Fibroblast of pulmonary artery (primary cell): ENCODE measurements at regions not wholly inside any gene's neighbourhood (a gene's known extent, or its start where the extent isn't known, plus 50 kb on each side); places are given as distances from the start of the nearest gene placed in this dataset.
"Not testable (repeated sequence)": the region's sequence is repeated elsewhere in the genome, so short reads cannot be mapped to it uniquely, and the experiment has no call there.

ENCODE experiments used
- DNase-seq: peaks from one replicate; pipeline ENCODE4 v3.0.0-alpha.2; 2010; ENCODE audit warnings: low read depth
- H3K4me3 ChIP-seq: replicated peaks from 2 replicates; pipeline ENCODE4 v1.5.1; 2011; ENCODE audit warnings: low read depth, mild to moderate bottlenecking, control low read depth, low read length, moderate library complexity
- TF ChIP-seq, protein P1 (sequence below): IDR thresholded peaks from 2 replicates; pipeline ENCODE4 v1.5.1; 2011; ENCODE audit warnings: mild to moderate bottlenecking, control low read depth, low read length, inconsistent platforms; ENCODE audit errors: missing control alignments

DNA sequence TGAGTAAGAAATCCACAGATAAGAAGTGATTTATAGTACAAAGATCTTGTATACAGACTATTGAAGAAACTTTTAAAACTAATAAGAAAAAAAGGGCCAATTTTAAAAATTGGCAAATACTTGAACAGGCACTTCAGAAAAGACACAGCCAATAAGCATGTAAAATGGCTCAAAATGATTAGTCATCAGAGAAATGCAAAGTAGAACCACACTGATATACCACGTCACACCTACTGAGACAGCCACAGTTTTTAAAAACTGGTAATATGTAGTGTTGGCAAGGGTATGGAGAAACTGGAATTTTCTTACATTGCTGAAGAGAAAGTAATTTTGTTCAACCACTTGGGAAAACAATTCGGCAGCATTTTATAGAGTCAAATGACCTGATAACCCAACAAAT, 488.9 kb upstream of the HTR1E start:
- no peak for DNase-seq
- TF ChIP-seq, protein P1, sequence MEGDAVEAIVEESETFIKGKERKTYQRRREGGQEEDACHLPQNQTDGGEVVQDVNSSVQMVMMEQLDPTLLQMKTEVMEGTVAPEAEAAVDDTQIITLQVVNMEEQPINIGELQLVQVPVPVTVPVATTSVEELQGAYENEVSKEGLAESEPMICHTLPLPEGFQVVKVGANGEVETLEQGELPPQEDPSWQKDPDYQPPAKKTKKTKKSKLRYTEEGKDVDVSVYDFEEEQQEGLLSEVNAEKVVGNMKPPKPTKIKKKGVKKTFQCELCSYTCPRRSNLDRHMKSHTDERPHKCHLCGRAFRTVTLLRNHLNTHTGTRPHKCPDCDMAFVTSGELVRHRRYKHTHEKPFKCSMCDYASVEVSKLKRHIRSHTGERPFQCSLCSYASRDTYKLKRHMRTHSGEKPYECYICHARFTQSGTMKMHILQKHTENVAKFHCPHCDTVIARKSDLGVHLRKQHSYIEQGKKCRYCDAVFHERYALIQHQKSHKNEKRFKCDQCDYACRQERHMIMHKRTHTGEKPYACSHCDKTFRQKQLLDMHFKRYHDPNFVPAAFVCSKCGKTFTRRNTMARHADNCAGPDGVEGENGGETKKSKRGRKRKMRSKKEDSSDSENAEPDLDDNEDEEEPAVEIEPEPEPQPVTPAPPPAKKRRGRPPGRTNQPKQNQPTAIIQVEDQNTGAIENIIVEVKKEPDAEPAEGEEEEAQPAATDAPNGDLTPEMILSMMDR, result no peak
- H3K4me3 ChIP-seq, result no peak overlapping the region

- TF ChIP-seq, protein P1, result no peak
- H3K4me3 ChIP-seq, result no peak overlapping the region
- DNase-seq, result no peak
Measured at GRCh38 chr6:86440608-86441007, 496.7 kb upstream of the HTR1E start.

- H3K4me3 ChIP-seq, result no peak overlapping the region
- TF ChIP-seq, protein P1, result no peak
- no peak for DNase-seq
Measured at GRCh38 chr6:86423571-86423970, 513.8 kb upstream of the HTR1E start.

DNA sequence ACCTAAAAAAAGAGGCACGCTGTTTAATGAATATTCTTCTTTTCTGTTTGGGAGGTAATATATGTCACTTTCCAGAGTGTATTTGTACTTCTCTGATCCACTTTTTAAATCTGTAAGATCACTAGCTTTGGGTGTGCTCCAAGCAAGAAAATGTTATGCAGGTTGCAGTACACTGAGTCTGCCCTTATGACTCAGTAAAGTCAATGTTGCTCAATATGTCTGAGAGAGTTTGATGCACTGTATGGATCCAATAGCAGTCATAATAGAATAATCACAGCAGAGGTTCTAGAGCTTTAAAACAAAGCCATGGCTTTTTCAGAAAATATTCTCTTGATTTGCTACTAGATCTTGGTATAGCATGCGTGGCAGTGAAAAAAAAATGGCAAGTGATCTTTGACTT, 525.3 kb upstream of the HTR1E start:
- TF ChIP-seq, protein P1, result no peak
- no peak overlapping the region for H3K4me3 ChIP-seq
- DNase-seq, result no peak

DNA sequence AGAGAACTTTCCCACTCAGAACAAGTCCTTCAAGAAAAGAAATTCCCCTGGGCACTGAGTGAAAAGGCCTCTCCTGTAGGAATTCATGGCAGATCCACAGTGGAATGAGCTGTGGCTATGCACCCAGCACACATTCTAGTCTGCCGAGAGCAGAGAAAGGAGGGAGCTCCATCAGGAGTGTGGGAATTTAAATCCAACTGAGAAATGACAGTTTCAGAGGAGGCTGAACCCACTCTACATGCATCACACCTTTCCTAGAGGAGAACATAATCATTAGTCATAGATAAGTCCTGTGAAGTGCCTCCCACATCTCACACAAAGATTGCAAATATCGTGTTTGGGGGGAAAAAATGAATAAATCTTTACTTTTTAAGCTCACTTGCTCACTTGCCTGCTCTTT, 530.2 kb upstream of the HTR1E start:
- no peak for DNase-seq
- TF ChIP-seq, protein P1, result no peak
- no peak overlapping the region for H3K4me3 ChIP-seq

GRCh38 chr6:86392850-86393249, 544.5 kb upstream of the HTR1E start:
- not testable (repeated sequence) for H3K4me3 ChIP-seq, DNase-seq

DNA sequence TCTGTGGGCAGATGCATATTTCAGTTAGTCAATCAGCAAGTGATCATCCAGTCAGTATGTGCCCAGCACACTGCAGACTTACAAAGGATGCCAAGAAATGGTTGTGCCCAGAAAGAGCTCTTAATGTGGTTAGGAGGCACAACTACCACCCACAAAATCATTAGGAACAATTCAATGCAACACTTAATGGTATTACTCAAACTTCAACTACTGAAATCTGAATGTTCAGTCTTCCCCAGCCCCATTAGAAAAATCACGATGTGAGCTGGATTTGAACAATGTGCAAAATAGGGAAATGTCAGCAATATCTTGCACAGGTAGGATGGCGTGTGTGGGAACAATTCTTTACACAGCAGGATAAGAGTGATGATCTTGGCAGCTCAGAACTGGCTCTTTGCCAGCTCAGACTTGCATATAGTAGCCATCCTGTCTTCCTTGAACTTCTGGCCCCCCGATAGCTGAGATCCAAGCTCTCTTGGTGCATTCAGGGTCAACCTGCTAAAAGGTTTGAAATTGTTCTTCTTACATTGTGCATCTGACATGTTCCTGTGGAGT, 556.7 kb upstream of the HTR1E start:
- DNase-seq, result no peak
- TF ChIP-seq, protein P1, result no peak
- no peak overlapping the region for H3K4me3 ChIP-seq
